Ascending aorta (tissue), 2 donors: ENCODE measurements at regions not wholly inside any gene's neighbourhood (a gene's known extent, or its start where the extent isn't known, plus 50 kb on each side); places are given as distances from the start of the nearest gene placed in this dataset.

Experiments used
- DNase-seq, 2 donors: peaks; one replicate each; pipeline ENCODE4 v3.0.0-alpha.2; 2019; ENCODE audit warnings: low spot score in 2 of 2
- H3K27ac ChIP-seq, 2 donors: fragments of 200-600 bp; sonication (generic); one replicate each; pipeline ENCODE4 v1.5.1; 2016 to 2017; ENCODE audit warnings: mild to moderate bottlenecking in 1 of 2
- H3K27me3 ChIP-seq: fragments of 200-600 bp; sonication (generic); one replicate; pipeline ENCODE4 v1.5.1; 2017
- H3K36me3 ChIP-seq, 2 donors: fragments of 200-600 bp; sonication (generic); one replicate each; pipeline ENCODE4 v1.5.1; 2016
- H3K4me1 ChIP-seq, 2 donors: fragments of 200-600 bp; sonication (generic); one replicate each; pipeline ENCODE4 v1.5.1; 2016 to 2017; ENCODE audit warnings: mild to moderate bottlenecking in 1 of 2
- H3K4me3 ChIP-seq, 2 donors: fragments of 200-600 bp; sonication (generic); one replicate each; pipeline ENCODE4 v1.5.1; 2016 to 2017; ENCODE audit warnings: mild to moderate bottlenecking in 1 of 2
- H3K9me3 ChIP-seq, 2 donors: fragments of 200-600 bp; sonication (generic); one replicate each; pipeline ENCODE4 v1.5.1; 2016
- CTCF ChIP-seq, 3 experiments: fragments of 200-600 bp in 2 of 3; fragments of 450-650 bp in 1 of 3; sonication (generic) in 2 of 3; IDR thresholded peaks; one replicate each; pipeline ENCODE4 v1.5.1; 2016 to 2019; ENCODE audit warnings: antibody characterized with exemption in 3 of 3, mild to moderate bottlenecking in 1 of 3, moderate library complexity in 1 of 3
- intact Hi-C: fragments of 100-400 bp; cut with DNase I; formaldehyde crosslinking; loops from one replicate; pipeline ENCODE4 v1.15.1; 2023

DNA sequence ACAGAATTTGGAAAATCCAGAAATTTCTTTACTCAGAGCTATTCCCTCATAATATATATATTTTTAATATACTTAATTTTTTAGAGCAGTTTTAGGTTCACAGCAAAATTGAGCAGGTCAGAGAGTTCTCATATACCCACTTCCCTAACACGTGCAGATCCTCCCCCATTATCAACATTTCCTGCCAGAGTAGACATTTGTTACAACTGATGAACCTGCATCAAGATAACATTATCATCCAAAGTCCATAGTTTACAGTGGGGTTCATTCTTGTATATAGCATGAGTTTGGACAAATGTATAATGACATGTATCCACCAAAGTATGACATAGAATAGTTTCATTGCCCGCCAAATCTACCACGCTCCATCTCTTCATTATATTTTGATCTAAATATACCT lies 170.0 kb downstream of the PTEN start:
- Histone ChIP-seq H3K4me1 (no peaks in the 10 kb centered on the region), H3K36me3 (no peaks in the 10 kb centered on the region), H3K27me3 (no peaks in the 10 kb centered on the region), H3K4me3 (no peak overlapping the region), H3K9me3 (no peaks in the 10 kb centered on the region), H3K27ac (no peak overlapping the region)
- no peak for TF ChIP-seq CTCF (IDR thresholded peaks at IDR 0.05)
- no peak for DNase-seq
- intact Hi-C loops, result no loop called here

DNA sequence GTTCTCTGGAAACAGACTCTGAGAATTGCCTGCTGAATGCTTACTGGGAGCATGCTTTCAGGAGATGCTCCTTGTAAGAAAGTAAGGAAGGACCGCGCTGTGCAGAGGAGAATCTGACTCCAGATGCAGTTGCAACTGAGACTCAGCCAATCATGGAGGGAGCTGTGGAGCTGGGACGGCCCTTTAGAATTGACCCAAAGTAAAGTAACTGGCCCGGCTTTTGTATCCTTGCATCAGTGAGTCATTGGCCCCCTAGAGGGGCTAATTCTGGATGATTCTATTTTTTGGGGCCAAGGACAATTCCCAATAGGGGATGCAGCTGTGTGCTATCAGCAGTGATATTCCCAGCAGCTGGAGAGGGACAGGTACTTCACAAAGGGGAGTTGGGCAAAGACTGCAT lies 170.4 kb downstream of the PTEN start:
- no peak overlapping the region for H3K27ac ChIP-seq
- no peak for TF ChIP-seq CTCF (IDR thresholded peaks at IDR 0.05)
- H3K36me3 ChIP-seq, result no peaks in the 10 kb centered on the region
- no peak for DNase-seq
- H3K4me1 ChIP-seq, result no peaks in the 10 kb centered on the region
- H3K9me3 ChIP-seq, result no peaks in the 10 kb centered on the region
- no peaks in the 10 kb centered on the region for H3K27me3 ChIP-seq
- H3K4me3 ChIP-seq, result no peak overlapping the region
- intact Hi-C loops, result no loop called here

DNA sequence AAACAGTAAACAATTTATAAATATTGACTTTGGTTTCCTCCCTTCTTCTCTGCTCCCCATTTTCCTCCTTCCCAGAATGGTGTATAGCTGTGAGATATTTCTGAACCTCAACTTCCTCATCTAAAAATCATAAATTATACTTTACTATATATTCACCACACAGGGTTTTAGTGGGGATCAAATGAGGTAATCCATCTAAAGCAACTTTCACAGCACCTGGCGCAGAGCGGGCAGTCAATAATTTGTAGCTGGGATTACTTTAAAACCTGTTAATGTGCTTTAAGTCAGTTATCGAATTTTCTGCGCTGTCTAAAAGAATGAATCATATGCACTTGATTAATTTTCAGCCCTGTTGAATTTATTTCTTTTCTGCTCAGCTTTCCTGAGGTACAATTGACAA lies 172.7 kb downstream of the PTEN start:
- intact Hi-C loops, result no loop called here
- Histone ChIP-seq H3K27me3 (no peaks in the 10 kb centered on the region), H3K4me1 (peaks cover 4 to 10% of the 10 kb centered on the region in 2 donors), H3K36me3 (no peaks in the 10 kb centered on the region), H3K27ac (no peak overlapping the region), H3K9me3 (no peaks in the 10 kb centered on the region), H3K4me3 (no peak overlapping the region)
- DNase-seq, result no peak
- no peak for TF ChIP-seq CTCF (IDR thresholded peaks at IDR 0.05)

DNA sequence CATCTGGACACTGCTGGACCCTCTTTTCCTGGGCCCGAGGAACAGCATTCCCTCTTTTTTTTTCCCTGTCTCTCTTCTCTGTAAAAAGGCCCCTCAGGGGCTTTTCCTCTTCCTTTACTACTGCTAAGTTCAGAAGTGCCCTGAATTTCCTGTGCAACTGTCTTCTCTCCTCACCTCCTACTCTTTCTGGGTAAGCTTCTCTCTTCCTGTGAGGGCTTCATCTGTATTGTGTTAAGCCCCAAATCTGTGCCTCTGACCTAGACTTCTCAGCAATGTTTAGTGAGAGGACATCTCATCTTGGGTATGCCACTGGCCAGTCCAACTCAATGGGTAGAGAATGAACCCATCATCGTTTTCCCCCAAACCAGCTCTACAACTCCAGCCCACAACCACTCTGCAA lies 174.2 kb downstream of the PTEN start:
- TF ChIP-seq CTCF (IDR thresholded peaks at IDR 0.05), result no peak
- Histone ChIP-seq H3K9me3 (no peaks in the 10 kb centered on the region), H3K27ac (no peak overlapping the region), H3K4me3 (no peak overlapping the region), H3K27me3 (no peaks in the 10 kb centered on the region), H3K4me1 (peaks cover 7 to 23% of the 10 kb centered on the region in 2 donors), H3K36me3 (no peaks in the 10 kb centered on the region)
- no peak for DNase-seq
- intact Hi-C loops, result no loop called here

GRCh38 chr10:88038268-88038667 lies 174.8 kb downstream of the PTEN start:
- H3K36me3 ChIP-seq, result no peaks in the 10 kb centered on the region
- no peak overlapping the region for H3K27ac ChIP-seq
- no peak for TF ChIP-seq CTCF (IDR thresholded peaks at IDR 0.05)
- no peaks in the 10 kb centered on the region for H3K9me3 ChIP-seq
- no peaks in the 10 kb centered on the region for H3K27me3 ChIP-seq
- H3K4me1 ChIP-seq, result peaks cover 7 to 28% of the 10 kb centered on the region in 2 donors
- no peak overlapping the region for H3K4me3 ChIP-seq
- intact Hi-C loops, result no loop called here
- DNase-seq, result no peak
